ENCODE measurements at regions not wholly inside any gene's neighbourhood (a gene's known extent, or its start where the extent isn't known, plus 50 kb on each side); places are given as distances from the start of the nearest gene placed in this dataset.

DNA sequence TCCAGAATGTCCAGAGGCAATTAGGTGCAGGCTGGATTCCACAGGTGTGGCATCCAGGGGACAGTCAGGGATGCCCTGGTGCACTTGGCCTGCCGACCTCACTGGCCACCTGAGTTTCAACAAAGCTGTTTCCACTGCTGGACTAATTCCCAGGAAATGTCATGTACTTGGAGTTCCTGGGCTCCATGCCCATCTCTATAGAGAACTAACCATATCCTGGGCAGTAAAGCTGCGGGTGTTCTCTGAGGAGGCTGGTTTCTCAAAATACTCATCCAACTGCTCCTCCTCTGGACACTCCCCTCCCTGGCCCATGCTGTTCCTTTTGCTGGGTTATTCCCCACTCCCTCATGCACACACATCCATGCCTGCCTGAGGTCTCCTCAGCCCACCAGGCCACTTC lies 161.9 kb upstream of the SKOR2 start:
- TF ChIP-seq POLR2AphosphoS5 (IDR thresholded peaks at IDR 0.05; ENCODE audit: borderline replicate concordance, low read depth, low read length): no peak
- TF ChIP-seq EZH2 (IDR thresholded peaks at IDR 0.05): no peak
- TF ChIP-seq FOXP2 (optimal IDR thresholded peaks at IDR 0.05; ENCODE audit: control extremely low read depth, extremely low read length, insufficient read depth): no peak
